GM12891 (cell line): ENCODE measurements at regions not wholly inside any gene's neighbourhood (a gene's known extent, or its start where the extent isn't known, plus 50 kb on each side); places are given as distances from the start of the nearest gene placed in this dataset.

Source experiments
- DNase-seq: peaks from one replicate; pipeline ENCODE4 v3.0.0; 2011; ENCODE audit warnings: low spot score; ENCODE audit not compliant: insufficient read length
- FAIRE-seq: peaks from 2 replicates; lab custom pipeline; 2011; peaks lifted over from hg19 to GRCh38; lab: Jason Lieb, UNC
- PAX5 ChIP-seq: IDR thresholded peaks from 2 replicates; pipeline ENCODE4 v1.6.1; 2011; ENCODE audit warnings: low read length, moderate library complexity, mild to moderate bottlenecking; ENCODE audit not compliant: insufficient read depth, severe bottlenecking
- POLR2A ChIP-seq: IDR thresholded peaks from 2 replicates; pipeline ENCODE4 v1.6.1; 2011; ENCODE audit warnings: low read depth, low read length, control low read depth
- POLR2AphosphoS5 ChIP-seq: IDR thresholded peaks from 2 replicates; pipeline ENCODE4 v1.6.1; 2011; ENCODE audit warnings: low read depth, low read length, control low read depth
- POU2F2 ChIP-seq: IDR thresholded peaks from 2 replicates; pipeline ENCODE4 v1.6.1; 2011; ENCODE audit warnings: low read depth, mild to moderate bottlenecking, control low read depth, low read length, moderate library complexity
- SPI1 ChIP-seq: IDR thresholded peaks from 2 replicates; pipeline ENCODE4 v1.6.1; 2011; ENCODE audit warnings: low read depth, low read length, control low read depth
- TAF1 ChIP-seq: IDR thresholded peaks from 2 replicates; pipeline ENCODE4 v1.6.1; 2011; ENCODE audit warnings: low read depth, low read length, control low read depth

DNA sequence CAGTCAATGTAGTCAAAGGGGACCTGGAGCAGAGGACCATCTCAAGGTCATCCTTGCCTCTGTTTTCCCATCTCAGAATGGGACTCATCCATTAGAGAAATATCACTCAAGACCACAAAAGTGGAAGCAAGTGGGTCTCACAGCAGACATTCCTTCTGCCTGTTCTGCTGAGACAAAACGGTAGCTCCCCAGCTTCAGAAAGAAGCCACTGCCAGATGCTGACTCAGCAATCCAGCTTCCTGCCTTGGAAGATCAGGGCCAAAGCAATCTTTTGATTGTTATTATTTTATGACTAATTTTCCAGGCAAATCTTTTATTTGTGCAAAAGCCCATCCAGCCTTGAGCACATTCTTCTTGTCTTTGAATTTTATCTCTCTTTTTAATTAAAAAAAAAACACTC lies 86.8 kb downstream of the CCT6B start:
- DNase-seq, result no peak
- FAIRE-seq, result no peak
- no peak for TF ChIP-seq SPI1
- TF ChIP-seq POLR2AphosphoS5, result no peak
- TF ChIP-seq POLR2A, result no peak
- TF ChIP-seq POU2F2, result no peak
- no peak for TF ChIP-seq TAF1
- TF ChIP-seq PAX5, result no peak

DNA sequence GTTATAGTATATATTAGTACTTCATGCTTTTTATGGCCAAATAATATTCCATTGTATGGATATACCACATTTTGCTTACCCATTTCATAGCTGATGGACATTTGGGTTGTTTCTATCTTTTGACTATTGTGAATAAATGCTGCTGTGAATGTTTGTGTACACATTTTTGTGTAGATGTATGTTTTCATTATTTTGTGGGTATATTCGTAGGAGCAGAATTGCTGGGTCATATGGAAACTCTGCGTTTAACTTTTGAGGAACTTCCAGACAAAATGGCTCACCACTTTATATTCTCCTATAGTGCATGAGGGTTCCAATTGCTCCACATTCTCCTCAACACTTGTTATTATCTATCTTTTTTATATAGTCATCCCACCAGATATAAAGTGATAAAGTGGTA lies 88.6 kb downstream of the CCT6B start:
- TF ChIP-seq SPI1 (no peak), PAX5 (no peak), TAF1 (no peak), POU2F2 (no peak), POLR2AphosphoS5 (no peak), POLR2A (no peak)
- FAIRE-seq (no peak), DNase-seq (no peak)

DNA sequence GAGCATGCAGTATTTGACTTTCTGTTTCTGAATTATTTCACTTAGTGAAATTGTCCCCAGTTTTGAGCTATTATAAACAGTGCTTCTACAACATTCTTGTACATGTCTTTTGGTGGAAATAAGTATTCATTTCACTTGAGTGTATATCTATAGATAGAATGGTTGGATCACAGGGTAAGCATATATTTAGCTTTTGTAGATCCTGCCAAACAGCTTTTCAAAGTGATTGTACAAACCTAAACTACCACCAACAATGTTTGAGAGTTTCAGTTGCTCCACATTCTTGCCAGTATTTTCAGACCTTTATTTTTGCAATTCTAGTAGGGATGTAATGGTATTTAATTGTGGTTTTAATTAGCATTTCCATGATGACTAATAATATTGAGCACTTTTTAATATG lies 91.6 kb downstream of the CCT6B start:
- FAIRE-seq, result no peak

DNA sequence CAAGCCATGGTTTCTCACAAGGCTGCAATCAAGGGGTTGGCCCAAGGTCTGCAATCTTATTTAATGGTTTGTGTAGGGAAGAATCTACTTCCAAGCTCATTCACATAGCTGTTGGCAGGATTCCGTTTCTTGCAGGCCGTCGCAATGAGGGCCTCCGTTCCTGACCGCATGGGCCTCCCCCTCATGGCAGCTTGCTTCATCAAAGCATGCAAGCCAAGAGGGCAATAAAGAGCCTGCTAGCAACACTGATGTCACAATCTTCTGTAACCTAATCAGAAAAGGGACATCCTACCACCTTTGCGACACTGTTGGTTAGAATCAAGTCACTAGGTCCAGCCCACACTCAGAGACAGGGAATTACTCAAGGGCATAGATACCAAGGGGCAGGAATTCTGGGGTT lies 95.5 kb downstream of the CCT6B start:
- TF ChIP-seq SPI1 (no peak), TAF1 (no peak), POLR2A (no peak), POLR2AphosphoS5 (no peak), POU2F2 (no peak), PAX5 (no peak)
- DNase-seq (no peak), FAIRE-seq (no peak)

More for the DNA sequence above, 91.6 kb downstream of the CCT6B start:
- DNase-seq, result no peak
- TF ChIP-seq SPI1 (no peak), POLR2A (no peak), TAF1 (no peak), POLR2AphosphoS5 (no peak), POU2F2 (no peak), PAX5 (no peak)

DNA sequence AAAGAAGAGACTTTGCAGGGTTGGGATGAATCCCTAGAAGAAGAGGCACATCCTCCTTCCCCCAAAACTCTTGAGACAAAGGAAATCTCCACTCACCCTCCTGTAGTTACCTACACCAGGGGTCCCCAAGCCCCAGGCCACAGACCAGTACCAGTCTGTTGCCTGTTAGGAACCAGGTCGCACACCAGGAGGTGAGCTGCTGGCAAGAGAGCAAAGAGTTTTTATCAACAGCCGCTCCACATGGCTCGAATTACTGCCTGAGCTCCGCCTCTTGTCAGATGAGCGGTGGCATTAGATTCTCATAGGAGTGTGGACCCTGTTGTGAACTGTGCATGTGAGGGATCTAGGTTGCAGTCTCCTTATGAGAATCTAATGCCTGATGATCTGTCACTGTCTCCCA lies 98.9 kb downstream of the CCT6B start:
- DNase-seq (no peak), FAIRE-seq (no peak)
- TF ChIP-seq POLR2A, result no peak
- no peak for TF ChIP-seq TAF1
- no peak for TF ChIP-seq PAX5
- no peak for TF ChIP-seq POU2F2
- no peak for TF ChIP-seq SPI1
- no peak for TF ChIP-seq POLR2AphosphoS5

DNA sequence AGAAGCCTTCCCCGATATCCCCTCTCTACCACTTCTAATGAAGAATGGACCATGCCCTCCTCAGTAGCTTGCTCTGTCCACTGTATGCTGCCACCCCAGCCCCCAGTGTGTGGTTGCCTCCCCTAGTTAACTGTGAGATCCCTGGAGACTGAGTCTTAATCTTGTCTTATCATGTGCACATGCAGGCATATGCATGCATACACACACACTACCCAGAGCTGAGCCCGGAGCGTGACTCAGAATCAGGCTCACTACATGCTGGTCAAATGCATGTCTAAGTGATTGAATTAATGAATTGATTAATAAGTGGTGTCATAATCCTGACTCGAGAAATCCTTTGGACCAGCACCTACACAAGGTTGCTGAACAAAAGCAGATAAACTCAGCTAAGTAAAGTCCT lies 99.4 kb downstream of the CCT6B start:
- FAIRE-seq (no peak), DNase-seq (no peak)
- TF ChIP-seq POLR2A (no peak), SPI1 (no peak), PAX5 (no peak), POU2F2 (no peak)

DNA sequence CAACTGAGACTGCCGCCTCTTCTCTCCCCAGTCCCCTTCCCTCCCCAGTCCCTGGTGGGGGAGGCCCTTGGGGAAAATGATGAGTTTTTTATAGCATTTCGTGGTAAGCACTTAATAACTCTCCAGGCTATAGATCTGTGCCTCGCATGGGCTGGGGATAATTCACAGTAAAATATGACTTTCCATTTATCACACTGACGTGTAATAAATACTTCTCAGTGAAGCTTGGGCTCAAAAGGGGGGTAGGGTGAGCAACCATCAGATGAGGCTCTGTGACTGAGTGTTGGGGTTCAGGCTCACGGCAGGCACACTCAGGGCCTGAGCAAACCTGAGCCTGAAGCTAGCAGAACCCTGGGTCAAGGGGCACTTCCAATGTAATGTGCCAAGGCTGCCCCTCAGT lies 101.6 kb downstream of the CCT6B start:
- DNase-seq (no peak), FAIRE-seq (no peak)
- no peak for TF ChIP-seq PAX5
- TF ChIP-seq POU2F2, result no peak
- TF ChIP-seq POLR2AphosphoS5, result no peak
- no peak for TF ChIP-seq SPI1
- no peak for TF ChIP-seq TAF1
- no peak for TF ChIP-seq POLR2A

DNA sequence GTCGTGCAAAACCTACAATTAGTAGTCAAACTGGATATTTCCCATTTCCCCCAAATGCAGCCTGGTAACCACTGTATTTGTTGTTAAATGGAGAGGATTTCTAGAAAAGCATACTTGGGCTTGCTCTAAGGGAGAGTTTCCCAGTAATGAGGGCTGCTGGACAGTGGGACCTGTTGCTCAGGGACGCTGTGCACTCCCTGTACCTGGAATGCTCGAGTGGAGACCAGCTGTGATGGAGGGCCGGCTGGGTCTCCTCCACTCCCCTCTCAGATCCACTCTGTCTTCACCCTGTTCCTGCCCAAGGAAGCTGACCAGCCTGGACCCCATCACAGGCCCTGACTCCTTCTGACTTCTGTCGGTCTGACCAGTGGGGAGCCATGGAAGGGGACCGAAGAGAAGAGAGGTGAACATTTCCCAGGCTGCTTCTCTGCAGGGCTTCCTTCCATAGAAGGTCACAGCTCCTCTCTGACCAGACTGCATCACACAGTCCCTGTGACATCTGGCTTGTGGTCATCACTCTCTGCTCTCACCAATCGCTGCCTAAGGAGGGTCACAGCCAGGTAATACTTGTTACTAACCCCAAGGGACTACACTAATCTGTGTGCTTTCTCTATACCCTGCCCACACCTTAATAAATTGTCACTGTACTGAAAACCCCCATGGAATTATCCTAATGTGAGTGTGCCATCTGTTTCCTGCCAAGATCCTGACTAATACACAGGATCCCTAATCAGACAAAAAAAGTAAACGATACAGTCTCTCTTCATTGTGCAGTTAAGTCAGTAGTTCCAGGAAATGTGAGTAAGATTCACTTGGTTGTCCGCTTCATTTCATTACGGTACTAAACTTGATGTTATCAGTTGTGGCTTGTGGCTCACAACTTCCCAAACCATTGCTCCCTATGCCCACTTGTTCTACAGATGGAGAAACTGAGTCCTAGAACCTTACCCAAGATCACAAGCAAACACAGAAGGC lies 102.4 kb downstream of the CCT6B start:
- FAIRE-seq (no peak), DNase-seq (no peak)
- no peak for TF ChIP-seq SPI1

DNA sequence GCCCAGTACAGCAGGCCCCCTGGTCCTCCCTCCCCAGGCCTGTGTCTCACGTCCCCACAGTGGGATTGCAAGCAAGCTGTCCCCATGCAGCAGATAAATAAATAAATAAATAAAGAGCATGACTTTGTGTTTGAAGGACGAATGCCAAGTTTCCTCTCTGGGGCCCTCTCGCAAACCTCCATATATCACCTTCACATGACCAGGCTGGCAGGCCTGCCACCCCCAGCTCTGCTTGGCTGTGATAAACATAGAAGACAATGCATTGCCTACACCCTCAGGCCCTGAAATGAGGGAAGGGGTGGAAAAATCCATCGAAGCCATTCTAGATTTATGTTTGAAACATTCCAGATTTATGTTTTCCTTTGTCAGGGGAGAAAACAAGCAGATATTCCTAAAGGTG lies 107.3 kb downstream of the CCT6B start:
- TF ChIP-seq POLR2AphosphoS5 (no peak), SPI1 (no peak), TAF1 (no peak), PAX5 (no peak), POLR2A (no peak), POU2F2 (no peak)
- DNase-seq, result no peak
- FAIRE-seq, result no peak

DNA sequence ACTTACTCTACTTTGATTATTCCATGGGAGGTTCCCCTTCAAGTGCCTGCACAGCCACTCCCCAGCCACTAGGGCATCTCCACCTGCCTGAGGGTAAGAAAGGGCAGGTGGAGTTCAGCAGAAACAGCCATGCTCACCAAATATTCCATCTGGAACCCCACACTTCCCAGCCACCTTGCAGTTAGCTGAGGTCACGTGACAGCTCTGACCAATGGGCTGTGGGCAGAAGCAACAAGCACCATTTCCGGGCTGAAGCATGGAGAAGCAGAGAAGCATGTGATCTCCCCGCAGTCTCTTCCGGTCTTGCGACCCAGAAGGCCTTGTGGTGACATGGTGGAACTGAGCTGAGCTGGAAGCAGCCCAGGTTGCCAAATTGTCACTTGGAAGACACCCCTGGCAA lies 108.6 kb downstream of the CCT6B start:
- TF ChIP-seq SPI1 (no peak), POLR2A (no peak), POU2F2 (no peak)
- DNase-seq (no peak), FAIRE-seq (no peak)
